Activated naive CD8-positive, alpha-beta T cell treated with anti-CD3 and anti-CD28 coated beads, Interleukin-2, amount 50 U/mL, for 24 hours (primary cell): ENCODE measurements at regions not wholly inside any gene's neighbourhood (a gene's known extent, or its start where the extent isn't known, plus 50 kb on each side); places are given as distances from the start of the nearest gene placed in this dataset.

Experiments used
- ATAC-seq: fragments of 150-1000 bp; cut with Tn5 transposase; one replicate; pipeline ENCODE4 v1.10.0; 2021
- DNase-seq: peaks from one replicate; pipeline ENCODE4 v3.0.0; 2021
- H3K27ac Mint-ChIP-seq: one replicate; pipeline ENCODE4 v1.8.0; 2021; ENCODE audit warnings: mild to moderate bottlenecking, mixed read lengths
- H3K27me3 Mint-ChIP-seq: one replicate; pipeline ENCODE4 v1.8.0; 2021; ENCODE audit warnings: mixed read lengths
- H3K36me3 Mint-ChIP-seq: one replicate; pipeline ENCODE4 v1.8.0; 2021; ENCODE audit warnings: low read depth, mixed read lengths
- H3K4me1 Mint-ChIP-seq: one replicate; pipeline ENCODE4 v1.8.0; 2021; ENCODE audit warnings: mixed read lengths
- H3K4me3 Mint-ChIP-seq: one replicate; pipeline ENCODE4 v1.8.0; 2021; ENCODE audit warnings: mild to moderate bottlenecking, moderate library complexity, mixed read lengths
- H3K9me3 Mint-ChIP-seq: one replicate; pipeline ENCODE4 v1.8.0; 2021; ENCODE audit warnings: mixed read lengths

- no peak for ATAC-seq
- no peaks in the 10 kb centered on the region for H3K36me3 Mint-ChIP-seq
- H3K4me3 Mint-ChIP-seq, result no peak overlapping the region
- H3K27ac Mint-ChIP-seq, result no peak overlapping the region
- no peak for DNase-seq
- H3K9me3 Mint-ChIP-seq, result no peaks in the 10 kb centered on the region
- H3K4me1 Mint-ChIP-seq, result peaks cover 34% of the 10 kb centered on the region
- peaks cover 45% of the 10 kb centered on the region for H3K27me3 Mint-ChIP-seq
Observed at GRCh38 chr18:46338766-46339165, 234.6 kb downstream of the HAUS1 start.

- Mint-ChIP-seq H3K4me3 (no peak overlapping the region), H3K27ac (no peak overlapping the region), H3K27me3 (peaks cover 31% of the 10 kb centered on the region), H3K4me1 (peaks cover 32% of the 10 kb centered on the region), H3K9me3 (no peaks in the 10 kb centered on the region), H3K36me3 (no peaks in the 10 kb centered on the region)
- ATAC-seq (no peak), DNase-seq (no peak)
Observed at GRCh38 chr18:46340716-46341115, 236.5 kb downstream of the HAUS1 start.

GRCh38 chr18:46341986-46342525, 237.9 kb downstream of the HAUS1 start:
- Mint-ChIP-seq H3K9me3 (no peaks in the 10 kb centered on the region), H3K36me3 (no peaks in the 10 kb centered on the region), H3K27me3 (peaks cover 20% of the 10 kb centered on the region), H3K27ac (no peak overlapping the region), H3K4me3 (no peak overlapping the region), H3K4me1 (peaks cover 30% of the 10 kb centered on the region)
- DNase-seq, result no peak
- ATAC-seq, result no peak

GRCh38 chr18:46343456-46343855, 239.3 kb downstream of the HAUS1 start:
- Mint-ChIP-seq H3K4me1 (peaks cover 26% of the 10 kb centered on the region), H3K4me3 (no peak overlapping the region), H3K9me3 (no peaks in the 10 kb centered on the region), H3K27me3 (peaks cover 6% of the 10 kb centered on the region), H3K36me3 (no peaks in the 10 kb centered on the region), H3K27ac (peak overlapping the region; percentile 65)
- DNase-seq, result no peak
- ATAC-seq, result no peak

- Mint-ChIP-seq H3K27me3 (peaks cover 1% of the 10 kb centered on the region), H3K4me3 (peak overlapping the region; percentile 32), H3K4me1 (peaks cover 21% of the 10 kb centered on the region), H3K9me3 (no peaks in the 10 kb centered on the region), H3K27ac (peak overlapping the region; percentile 65), H3K36me3 (no peaks in the 10 kb centered on the region)
- DNase-seq (peak; percentile 56), ATAC-seq (peak; percentile 84)
Observed at GRCh38 chr18:46343931-46344372, 239.8 kb downstream of the HAUS1 start.

- Mint-ChIP-seq H3K36me3 (no peaks in the 10 kb centered on the region), H3K4me1 (peaks cover 18% of the 10 kb centered on the region), H3K9me3 (no peaks in the 10 kb centered on the region), H3K27me3 (no peaks in the 10 kb centered on the region), H3K27ac (no peak overlapping the region), H3K4me3 (no peak overlapping the region)
- DNase-seq (no peak), ATAC-seq (no peak)
Observed at GRCh38 chr18:46344416-46345180, 240.4 kb downstream of the HAUS1 start.

- Mint-ChIP-seq H3K4me3 (no peak overlapping the region), H3K36me3 (no peaks in the 10 kb centered on the region), H3K4me1 (peaks cover 18% of the 10 kb centered on the region), H3K9me3 (no peaks in the 10 kb centered on the region), H3K27me3 (no peaks in the 10 kb centered on the region), H3K27ac (no peak overlapping the region)
- DNase-seq, result no peak
- ATAC-seq, result no peak
Observed at GRCh38 chr18:46345181-46345465, 240.9 kb downstream of the HAUS1 start.

- H3K4me3 Mint-ChIP-seq, result no peak overlapping the region
- H3K27ac Mint-ChIP-seq, result no peak overlapping the region
- DNase-seq (no peak), ATAC-seq (no peak)
- peaks cover 18% of the 10 kb centered on the region for H3K4me1 Mint-ChIP-seq
- no peaks in the 10 kb centered on the region for H3K36me3 Mint-ChIP-seq
- H3K9me3 Mint-ChIP-seq, result no peaks in the 10 kb centered on the region
- no peaks in the 10 kb centered on the region for H3K27me3 Mint-ChIP-seq
Observed at GRCh38 chr18:46346213-46346612, 242.0 kb downstream of the HAUS1 start.

GRCh38 chr18:46346896-46347630, 242.9 kb downstream of the HAUS1 start:
- ATAC-seq, result no peak
- H3K27ac Mint-ChIP-seq, result no peak overlapping the region

GRCh38 chr18:46350598-46351159, 246.5 kb downstream of the HAUS1 start:
- Mint-ChIP-seq H3K4me1 (peaks cover 10% of the 10 kb centered on the region), H3K27me3 (no peaks in the 10 kb centered on the region), H3K36me3 (no peaks in the 10 kb centered on the region), H3K27ac (no peak overlapping the region), H3K4me3 (no peak overlapping the region), H3K9me3 (no peaks in the 10 kb centered on the region)
- DNase-seq (no peak), ATAC-seq (no peak)

More at GRCh38 chr18:46346896-46347630, 242.9 kb downstream of the HAUS1 start:
- no peaks in the 10 kb centered on the region for H3K36me3 Mint-ChIP-seq
- H3K4me3 Mint-ChIP-seq, result no peak overlapping the region
- no peak for DNase-seq
- H3K4me1 Mint-ChIP-seq, result peaks cover 18% of the 10 kb centered on the region
- no peaks in the 10 kb centered on the region for H3K27me3 Mint-ChIP-seq
- H3K9me3 Mint-ChIP-seq, result no peaks in the 10 kb centered on the region

GRCh38 chr18:46352520-46353250, 248.5 kb downstream of the HAUS1 start:
- peak; percentile 33 for ATAC-seq
- Mint-ChIP-seq H3K4me3 (no peak overlapping the region), H3K9me3 (no peaks in the 10 kb centered on the region), H3K4me1 (peaks cover 6% of the 10 kb centered on the region), H3K36me3 (no peaks in the 10 kb centered on the region), H3K27ac (no peak overlapping the region), H3K27me3 (no peaks in the 10 kb centered on the region)
- DNase-seq, result no peak

GRCh38 chr18:46353460-46353859, 249.3 kb downstream of the HAUS1 start:
- DNase-seq (no peak), ATAC-seq (no peak)
- peaks cover 6% of the 10 kb centered on the region for H3K4me1 Mint-ChIP-seq
- H3K27ac Mint-ChIP-seq, result no peak overlapping the region
- no peaks in the 10 kb centered on the region for H3K9me3 Mint-ChIP-seq
- no peak overlapping the region for H3K4me3 Mint-ChIP-seq
- H3K36me3 Mint-ChIP-seq, result no peaks in the 10 kb centered on the region
- H3K27me3 Mint-ChIP-seq, result no peaks in the 10 kb centered on the region

GRCh38 chr18:46356278-46357033, 252.3 kb downstream of the HAUS1 start:
- no peaks in the 10 kb centered on the region for H3K36me3 Mint-ChIP-seq
- DNase-seq (no peak), ATAC-seq (no peak)
- H3K27ac Mint-ChIP-seq, result no peak overlapping the region
- H3K27me3 Mint-ChIP-seq, result no peaks in the 10 kb centered on the region
- H3K4me3 Mint-ChIP-seq, result no peak overlapping the region
- peaks cover 6% of the 10 kb centered on the region for H3K4me1 Mint-ChIP-seq
- no peaks in the 10 kb centered on the region for H3K9me3 Mint-ChIP-seq
